WTC11 (cell line): ENCODE measurements at regions not wholly inside any gene's neighbourhood (a gene's known extent, or its start where the extent isn't known, plus 50 kb on each side); places are given as distances from the start of the nearest gene placed in this dataset.

Source experiments
- ATAC-seq: fragments of 200-7000 bp; cut with Tn5 transposase; 2 replicates; pipeline ENCODE4 v1.10.0; 2021; ENCODE audit warnings: mild to moderate bottlenecking, moderate library complexity
- CTCF ChIA-PET: fragments of 300-600 bp; sonication (Branson Sonifier 250); formaldehyde crosslinking; loops from one replicate; lab custom pipeline; 2021; ENCODE audit warnings: antibody characterized with exemption; lab: Charles Lee
- POLR2A ChIA-PET: fragments of 350-600 bp; sonication (Branson Sonifier 250); formaldehyde crosslinking; loops from one replicate; lab custom pipeline; 2021; ENCODE audit warnings: antibody characterized with exemption; lab: Charles Lee
- DNase-seq: peaks from one replicate; pipeline ENCODE4 v3.0.0; 2021; ENCODE audit warnings: low spot score
- H3K27ac Mint-ChIP-seq: 2 replicates; pipeline ENCODE4 v1.8.0; 2021; ENCODE audit warnings: mixed read lengths
- H3K27me3 Mint-ChIP-seq: 2 replicates; pipeline ENCODE4 v1.8.0; 2021; ENCODE audit warnings: low read depth, mild to moderate bottlenecking, moderate library complexity, mixed read lengths
- H3K36me3 Mint-ChIP-seq: 2 replicates; pipeline ENCODE4 v1.8.0; 2021; ENCODE audit warnings: mixed read lengths
- H3K4me1 Mint-ChIP-seq: 2 replicates; pipeline ENCODE4 v1.8.0; 2022; ENCODE audit warnings: mixed read lengths
- H3K4me3 Mint-ChIP-seq: 2 replicates; pipeline ENCODE4 v1.8.0; 2021; ENCODE audit warnings: mild to moderate bottlenecking, moderate library complexity, mixed read lengths
- H3K9me3 Mint-ChIP-seq: 2 replicates; pipeline ENCODE4 v1.8.0; 2021; ENCODE audit warnings: mixed read lengths
- AR ChIP-seq: fragments of 250-450 bp; sonication (Bioruptor Pico); IDR thresholded peaks from 2 replicates; pipeline ENCODE4 v1.9.0; 2021; ENCODE audit warnings: mild to moderate bottlenecking
- ELF4 ChIP-seq: sonication (generic); formaldehyde crosslinking; IDR thresholded peaks from 2 replicates; pipeline ENCODE4 v1.8.1; 2022; ENCODE audit warnings: low read depth, mild to moderate bottlenecking, moderate library complexity, missing genetic modification reagents
- FOXP1 ChIP-seq: sonication (generic); formaldehyde crosslinking; IDR thresholded peaks from 2 replicates; pipeline ENCODE4 v1.8.0; 2022; ENCODE audit warnings: missing genetic modification reagents, mild to moderate bottlenecking, moderate library complexity, borderline replicate concordance
- GTF2I ChIP-seq: fragments of 250-450 bp; sonication (Bioruptor Pico); conservative IDR thresholded peaks from 2 replicates; pipeline ENCODE4 v1.4.0; 2021; ENCODE audit warnings: mild to moderate bottlenecking
- HMGA2 ChIP-seq: fragments of 250-450 bp; sonication (Bioruptor Pico); IDR thresholded peaks from 2 replicates; pipeline ENCODE4 v1.4.0; 2021; ENCODE audit warnings: mild to moderate bottlenecking, moderate library complexity
- HMGXB4 ChIP-seq: sonication (generic); formaldehyde crosslinking; IDR thresholded peaks from 2 replicates; pipeline ENCODE4 v1.8.1; 2023; ENCODE audit warnings: mild to moderate bottlenecking, moderate library complexity, missing genetic modification reagents
- PRRX2 ChIP-seq: fragments of 250-450 bp; sonication (Bioruptor Pico); IDR thresholded peaks from 2 replicates; pipeline ENCODE4 v1.8.0; 2021; ENCODE audit warnings: mild to moderate bottlenecking
- TEAD4 ChIP-seq: sonication (generic); formaldehyde crosslinking; IDR thresholded peaks from 2 replicates; pipeline ENCODE4 v1.8.0; 2022; ENCODE audit warnings: mild to moderate bottlenecking, missing genetic modification reagents
- TP53 ChIP-seq: sonication (generic); formaldehyde crosslinking; IDR thresholded peaks from 2 replicates; pipeline ENCODE4 v1.8.1; 2023; ENCODE audit warnings: mild to moderate bottlenecking, missing genetic modification reagents
- ZMAT4 ChIP-seq: fragments of 250-450 bp; sonication (Bioruptor Pico); IDR thresholded peaks from 2 replicates; pipeline ENCODE4 v1.9.0; 2021; ENCODE audit warnings: mild to moderate bottlenecking
- ZNF416 ChIP-seq: fragments of 250-450 bp; sonication (Bioruptor Pico); IDR thresholded peaks from 2 replicates; pipeline ENCODE4 v1.9.0; 2021; ENCODE audit warnings: mild to moderate bottlenecking, inconsistent platforms
- ZNF532 ChIP-seq: fragments of 250-450 bp; sonication (Bioruptor Pico); IDR thresholded peaks from 2 replicates; pipeline ENCODE4 v1.9.0; 2021; ENCODE audit warnings: mild to moderate bottlenecking, borderline replicate concordance
- TF ChIP-seq, protein P1 (sequence below): sonication (generic); formaldehyde crosslinking; IDR thresholded peaks from 2 replicates; pipeline ENCODE4 v1.8.1; 2023; ENCODE audit warnings: mild to moderate bottlenecking, missing genetic modification reagents, moderate library complexity
- TF ChIP-seq, protein P2 (sequence below): fragments of 250-450 bp; sonication (Bioruptor Pico); IDR thresholded peaks from 2 replicates; pipeline ENCODE4 v1.8.0; 2021; ENCODE audit warnings: mild to moderate bottlenecking

DNA sequence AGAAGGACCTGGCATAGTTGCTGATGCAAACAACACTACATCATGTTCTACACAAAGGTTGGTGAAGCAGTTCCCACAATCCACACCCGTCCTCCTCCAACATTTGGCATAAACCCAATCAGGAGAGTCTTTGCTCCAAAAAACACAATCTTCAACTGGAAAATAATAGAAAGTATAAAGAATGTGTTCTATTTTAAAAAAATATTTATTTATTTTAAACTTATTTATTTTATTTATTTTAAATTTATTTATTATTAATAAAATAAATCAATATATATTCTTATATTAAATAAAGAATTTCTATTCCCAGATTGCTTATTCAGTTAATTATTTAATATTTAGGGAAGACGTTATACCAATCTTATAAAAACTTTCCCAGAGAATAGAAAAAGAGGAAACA lies 1753.7 kb upstream of the AGA start:
- Mint-ChIP-seq H3K27me3 (no peaks in the 10 kb centered on the region), H3K27ac (no peak overlapping the region), H3K9me3 (no peaks in the 10 kb centered on the region), H3K4me1 (peaks cover 27% of the 10 kb centered on the region), H3K4me3 (no peak overlapping the region), H3K36me3 (no peaks in the 10 kb centered on the region)
- no peak for DNase-seq
- CTCF ChIA-PET: no interaction called here
- POLR2A ChIA-PET: no interaction called here
- no peak for ATAC-seq
- TF ChIP-seq ZMAT4 (no peak), HMGA2 (CRISPR knock-in tag) (peak; percentile 96)

DNA sequence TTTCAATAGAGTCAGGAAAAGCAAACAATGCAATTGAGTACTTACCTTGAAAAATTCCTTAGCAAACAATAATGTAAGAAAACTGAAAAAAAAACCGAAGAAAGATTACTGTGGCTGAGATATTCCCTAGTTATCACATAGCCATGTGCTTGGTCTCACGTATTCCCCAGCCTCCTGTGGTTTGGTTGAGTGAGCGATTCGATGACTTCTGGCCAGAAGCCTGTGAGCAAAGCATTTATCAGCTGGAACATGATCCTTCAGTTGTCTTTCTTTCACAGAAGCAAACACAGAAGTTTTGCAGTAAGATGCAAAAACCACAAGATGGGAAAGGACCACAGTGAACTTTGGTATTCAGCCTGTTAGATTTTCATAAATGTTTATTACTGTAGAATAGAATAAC lies 1754.3 kb upstream of the AGA start:
- no peaks in the 10 kb centered on the region for H3K9me3 Mint-ChIP-seq
- H3K36me3 Mint-ChIP-seq: no peaks in the 10 kb centered on the region
- DNase-seq (no peak), ATAC-seq (peak; percentile 80)
- no peak overlapping the region for H3K4me3 Mint-ChIP-seq
- TF ChIP-seq, protein P1, sequence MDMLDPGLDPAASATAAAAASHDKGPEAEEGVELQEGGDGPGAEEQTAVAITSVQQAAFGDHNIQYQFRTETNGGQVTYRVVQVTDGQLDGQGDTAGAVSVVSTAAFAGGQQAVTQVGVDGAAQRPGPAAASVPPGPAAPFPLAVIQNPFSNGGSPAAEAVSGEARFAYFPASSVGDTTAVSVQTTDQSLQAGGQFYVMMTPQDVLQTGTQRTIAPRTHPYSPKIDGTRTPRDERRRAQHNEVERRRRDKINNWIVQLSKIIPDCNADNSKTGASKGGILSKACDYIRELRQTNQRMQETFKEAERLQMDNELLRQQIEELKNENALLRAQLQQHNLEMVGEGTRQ (CRISPR knock-in tag): no peak
- TF ChIP-seq PRRX2 (CRISPR knock-in tag) (no peak), ZNF416 (no peak), FOXP1 (CRISPR knock-in tag) (no peak), TP53 (CRISPR knock-in tag) (no peak), GTF2I (no peak), AR (CRISPR knock-in tag) (no peak), ZMAT4 (no peak), TEAD4 (CRISPR knock-in tag) (no peak), ELF4 (CRISPR knock-in tag) (no peak), ZNF532 (CRISPR knock-in tag) (no peak), HMGXB4 (CRISPR knock-in tag) (no peak)
- TF ChIP-seq, protein P2, sequence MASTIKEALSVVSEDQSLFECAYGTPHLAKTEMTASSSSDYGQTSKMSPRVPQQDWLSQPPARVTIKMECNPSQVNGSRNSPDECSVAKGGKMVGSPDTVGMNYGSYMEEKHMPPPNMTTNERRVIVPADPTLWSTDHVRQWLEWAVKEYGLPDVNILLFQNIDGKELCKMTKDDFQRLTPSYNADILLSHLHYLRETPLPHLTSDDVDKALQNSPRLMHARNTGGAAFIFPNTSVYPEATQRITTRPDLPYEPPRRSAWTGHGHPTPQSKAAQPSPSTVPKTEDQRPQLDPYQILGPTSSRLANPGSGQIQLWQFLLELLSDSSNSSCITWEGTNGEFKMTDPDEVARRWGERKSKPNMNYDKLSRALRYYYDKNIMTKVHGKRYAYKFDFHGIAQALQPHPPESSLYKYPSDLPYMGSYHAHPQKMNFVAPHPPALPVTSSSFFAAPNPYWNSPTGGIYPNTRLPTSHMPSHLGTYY: no peak
- peaks cover 27% of the 10 kb centered on the region for H3K4me1 Mint-ChIP-seq
- POLR2A ChIA-PET: no interaction called here
- no peak overlapping the region for H3K27ac Mint-ChIP-seq
- CTCF ChIA-PET: interaction anchor here (0.5 kb wide), 1 partner anchor 1251 kb away, joined by 3 read pairs; no protein-coding TSS in a partner anchor
- no peaks in the 10 kb centered on the region for H3K27me3 Mint-ChIP-seq
